HUES6 (cell line): ENCODE measurements at regions not wholly inside any gene's neighbourhood (a gene's known extent, or its start where the extent isn't known, plus 50 kb on each side); places are given as distances from the start of the nearest gene placed in this dataset.

Experiments used
- H3K27ac ChIP-seq: 2 replicates; pipeline ENCODE4 v1.7.0; 2013; ENCODE audit warnings: low read depth, mild to moderate bottlenecking, low read length, inconsistent platforms
- H3K27me3 ChIP-seq: 2 replicates; pipeline ENCODE4 v1.6.1; 2013; ENCODE audit warnings: low read length; ENCODE audit not compliant: control insufficient read depth, insufficient read depth
- H3K36me3 ChIP-seq: 2 replicates; pipeline ENCODE4 v1.6.1; 2013; ENCODE audit warnings: low read length; ENCODE audit not compliant: control insufficient read depth, insufficient read depth
- H3K4me1 ChIP-seq: 2 replicates; pipeline ENCODE4 v1.6.1; 2013; ENCODE audit warnings: low read length; ENCODE audit not compliant: control insufficient read depth, insufficient read depth
- H3K4me3 ChIP-seq: 2 replicates; pipeline ENCODE4 v1.5.1; 2013; ENCODE audit warnings: low read depth, low read length
- H3K9ac ChIP-seq: one replicate; pipeline ENCODE4 v1.6.1; 2013; ENCODE audit warnings: mild to moderate bottlenecking, low read length
- H3K9me3 ChIP-seq: 2 replicates; pipeline ENCODE4 v1.6.1; 2013; ENCODE audit warnings: low read depth, low read length; ENCODE audit not compliant: control insufficient read depth, insufficient read depth

DNA sequence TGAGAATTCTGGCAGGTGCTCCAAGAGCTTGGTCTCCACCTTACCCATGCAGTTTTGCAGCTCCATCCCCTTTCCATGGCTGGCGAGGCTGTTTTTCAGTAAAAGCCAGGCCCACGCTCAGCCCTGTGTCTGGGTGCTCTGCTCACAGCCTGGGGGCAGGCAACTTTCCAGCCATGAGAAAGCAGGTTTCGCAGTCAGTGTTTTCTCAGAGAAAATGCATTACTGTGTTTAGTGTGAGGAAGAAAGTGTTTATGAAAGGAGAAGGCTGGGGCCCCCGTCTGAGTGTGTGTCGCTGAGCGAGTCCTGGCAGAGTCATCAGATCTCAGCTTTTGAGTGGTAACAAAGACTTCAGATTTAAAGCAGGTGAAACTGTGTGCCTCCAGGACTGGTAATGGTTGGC lies 248.1 kb downstream of the IRX1 start:
- Histone ChIP-seq H3K27me3 (no peaks in the 10 kb centered on the region), H3K9me3 (peaks cover 16% of the 10 kb centered on the region), H3K36me3 (no peaks in the 10 kb centered on the region), H3K4me3 (no peak overlapping the region), H3K27ac (no peak overlapping the region), H3K9ac (no peak overlapping the region), H3K4me1 (no peaks in the 10 kb centered on the region)

DNA sequence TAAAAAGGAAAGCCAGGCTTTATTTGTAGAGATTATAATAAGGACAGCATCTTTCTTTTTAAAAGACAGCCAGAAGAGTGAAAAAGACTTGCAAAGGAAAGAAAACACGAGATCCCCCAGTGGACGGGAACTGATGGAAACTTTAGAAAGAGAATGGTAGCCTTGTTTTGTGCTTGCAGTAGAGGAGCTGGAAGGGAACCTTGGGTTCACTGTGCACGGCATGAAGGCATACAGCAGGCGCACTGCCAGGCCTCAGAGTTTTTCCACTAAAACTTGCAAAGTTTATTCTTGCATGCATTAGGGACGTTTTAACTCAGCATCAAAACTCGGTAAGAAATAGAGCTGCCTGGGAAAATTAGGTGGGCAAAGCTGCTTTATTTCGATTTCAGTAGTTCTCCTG lies 248.6 kb downstream of the IRX1 start:
- H3K4me3 ChIP-seq = no peak overlapping the region

DNA sequence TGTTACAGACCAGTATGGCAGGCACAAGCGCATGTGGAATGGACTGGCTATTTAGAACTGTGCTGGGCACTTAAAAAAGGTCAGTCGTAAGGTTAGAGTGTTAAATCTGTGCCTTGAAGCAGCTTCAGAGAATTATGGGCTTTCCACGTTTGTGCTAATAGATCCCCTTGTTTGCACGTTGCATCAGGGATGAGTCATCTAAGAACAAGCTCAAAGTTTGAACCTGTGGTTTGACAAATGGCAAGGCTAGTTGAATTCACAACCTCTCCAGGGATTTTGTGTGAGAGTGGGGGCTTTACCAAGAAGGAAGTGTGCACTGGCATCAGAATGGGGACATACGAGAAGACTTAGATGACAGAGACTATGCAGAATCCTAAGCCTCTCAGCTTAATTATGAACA lies 249.6 kb downstream of the IRX1 start:
- no peak overlapping the region for H3K27ac ChIP-seq
- H3K9me3 ChIP-seq = peaks cover 16% of the 10 kb centered on the region
- H3K36me3 ChIP-seq = no peaks in the 10 kb centered on the region
- no peak overlapping the region for H3K4me3 ChIP-seq
- H3K27me3 ChIP-seq = no peaks in the 10 kb centered on the region
- no peaks in the 10 kb centered on the region for H3K4me1 ChIP-seq
- no peak overlapping the region for H3K9ac ChIP-seq

More for the DNA sequence above, 248.6 kb downstream of the IRX1 start:
- Histone ChIP-seq H3K9me3 (peaks cover 16% of the 10 kb centered on the region), H3K36me3 (no peaks in the 10 kb centered on the region), H3K27me3 (no peaks in the 10 kb centered on the region), H3K27ac (no peak overlapping the region), H3K9ac (no peak overlapping the region), H3K4me1 (no peaks in the 10 kb centered on the region)

DNA sequence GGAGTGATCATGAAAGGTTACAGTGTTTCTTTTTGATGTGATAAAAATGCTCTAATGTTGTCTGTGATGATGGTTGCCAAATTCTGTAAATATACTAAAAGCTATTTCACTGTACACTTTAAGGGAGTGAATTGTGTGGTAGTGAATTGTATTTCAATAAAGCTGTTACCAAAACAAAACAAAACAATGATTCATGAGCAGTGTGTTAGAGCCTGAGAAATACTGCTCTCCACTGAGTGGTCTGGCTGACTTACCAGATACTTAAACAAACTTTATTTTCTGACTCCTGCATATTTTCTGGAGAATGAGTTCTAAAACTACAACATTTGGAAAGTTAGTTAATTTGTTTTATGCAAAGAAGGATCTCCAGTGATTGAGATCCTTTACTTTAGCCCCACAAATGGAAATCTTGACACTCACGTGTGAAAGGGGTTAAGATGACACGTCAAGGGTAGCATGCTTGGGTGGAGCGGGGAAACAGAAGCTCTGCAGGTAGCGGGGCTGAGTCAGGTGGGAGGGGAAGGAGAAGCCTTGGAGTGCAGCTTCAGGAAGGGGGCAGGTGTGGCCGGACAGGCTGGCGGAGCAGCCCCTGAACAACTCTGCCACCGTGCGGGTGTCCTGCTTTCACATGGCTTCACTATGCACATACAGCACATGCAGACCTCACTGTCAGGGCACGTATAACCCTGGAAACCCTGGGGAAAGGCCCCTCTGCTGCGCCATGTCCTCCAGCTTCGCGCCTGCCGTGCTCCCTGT lies 256.7 kb downstream of the IRX1 start:
- H3K4me3 ChIP-seq = no peak overlapping the region
- no peak overlapping the region for H3K9ac ChIP-seq
- H3K36me3 ChIP-seq = no peaks in the 10 kb centered on the region
- H3K27me3 ChIP-seq = no peaks in the 10 kb centered on the region
- no peak overlapping the region for H3K27ac ChIP-seq
- H3K4me1 ChIP-seq = no peaks in the 10 kb centered on the region
- H3K9me3 ChIP-seq = no peaks in the 10 kb centered on the region

DNA sequence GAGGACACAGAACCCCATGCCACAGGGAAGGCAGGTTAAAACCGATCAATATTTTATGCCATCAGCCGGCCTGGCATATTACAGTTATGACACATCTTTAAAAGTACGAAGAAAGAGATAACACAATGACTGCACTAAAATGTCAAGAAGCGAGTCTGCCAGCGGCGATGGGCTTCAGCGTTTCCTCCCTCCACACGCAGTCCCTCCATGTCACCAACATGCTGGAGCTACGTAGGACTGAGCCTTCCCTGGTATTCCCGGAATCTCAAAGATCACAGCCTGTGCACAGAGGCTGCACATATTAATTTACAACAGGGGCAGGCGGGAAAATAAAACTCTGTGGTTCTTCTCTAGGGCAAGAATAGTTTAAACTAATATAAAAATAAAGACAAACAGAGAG lies 257.7 kb downstream of the IRX1 start:
- Histone ChIP-seq H3K9ac (no peak overlapping the region), H3K4me1 (no peaks in the 10 kb centered on the region), H3K36me3 (no peaks in the 10 kb centered on the region), H3K27me3 (no peaks in the 10 kb centered on the region), H3K9me3 (no peaks in the 10 kb centered on the region), H3K4me3 (no peak overlapping the region), H3K27ac (no peak overlapping the region)

DNA sequence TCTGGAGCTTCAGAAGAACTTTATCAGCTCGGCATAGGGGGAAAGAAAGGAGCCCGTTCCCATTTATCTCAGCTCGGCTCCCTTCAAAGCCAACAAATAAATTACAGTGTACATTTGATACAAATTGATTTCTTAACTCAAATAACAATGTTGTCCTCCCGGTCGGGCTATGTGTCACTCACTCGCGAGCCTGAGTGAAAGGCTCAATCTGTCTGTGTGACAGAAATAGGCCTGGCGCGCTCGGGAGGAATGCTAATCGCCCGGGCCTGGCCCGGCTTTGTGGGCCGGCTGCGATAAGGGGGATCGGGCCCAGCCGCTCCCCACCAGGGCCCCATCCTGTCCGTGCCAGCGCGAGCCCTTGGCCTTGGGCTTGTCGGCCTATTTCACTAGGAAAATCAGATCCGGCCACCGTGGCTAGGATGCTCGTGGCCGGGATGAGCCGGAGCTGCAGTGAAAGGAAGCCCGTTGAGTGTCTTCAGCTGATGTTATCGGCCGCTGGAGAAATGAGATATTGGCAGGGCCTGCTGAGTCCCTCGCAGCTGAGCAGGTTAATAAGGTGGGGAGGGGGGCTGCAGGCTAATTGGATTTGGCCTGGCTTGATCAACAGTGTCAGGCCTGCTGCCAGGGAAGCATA lies 258.7 kb downstream of the IRX1 start:
- Histone ChIP-seq H3K27ac (no peak overlapping the region), H3K9me3 (no peaks in the 10 kb centered on the region), H3K4me3 (no peak overlapping the region), H3K9ac (no peak overlapping the region), H3K27me3 (no peaks in the 10 kb centered on the region), H3K4me1 (no peaks in the 10 kb centered on the region), H3K36me3 (no peaks in the 10 kb centered on the region)

DNA sequence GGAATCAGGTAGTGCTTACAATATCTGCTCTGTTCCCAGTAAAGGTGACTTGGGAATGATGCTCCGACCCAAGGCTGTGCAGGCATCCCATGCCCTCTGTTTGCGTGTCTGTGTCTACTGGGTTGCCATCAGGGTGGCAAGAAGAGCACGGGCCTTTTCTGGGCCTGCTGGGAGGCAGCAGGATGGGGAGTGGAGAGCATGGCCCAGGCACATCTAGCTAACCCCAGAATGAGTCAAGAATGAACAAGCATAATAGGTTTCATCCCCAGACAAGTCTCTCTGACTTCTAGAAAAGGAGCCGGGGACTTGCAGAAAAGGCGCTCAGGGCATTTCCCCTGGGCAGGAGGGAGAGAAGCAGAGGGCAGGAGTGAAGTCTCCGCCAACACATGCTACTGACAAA lies 260.4 kb downstream of the IRX1 start:
- Histone ChIP-seq H3K36me3 (no peaks in the 10 kb centered on the region), H3K9me3 (no peaks in the 10 kb centered on the region), H3K4me1 (no peaks in the 10 kb centered on the region), H3K27ac (no peak overlapping the region), H3K4me3 (no peak overlapping the region), H3K9ac (no peak overlapping the region), H3K27me3 (no peaks in the 10 kb centered on the region)

DNA sequence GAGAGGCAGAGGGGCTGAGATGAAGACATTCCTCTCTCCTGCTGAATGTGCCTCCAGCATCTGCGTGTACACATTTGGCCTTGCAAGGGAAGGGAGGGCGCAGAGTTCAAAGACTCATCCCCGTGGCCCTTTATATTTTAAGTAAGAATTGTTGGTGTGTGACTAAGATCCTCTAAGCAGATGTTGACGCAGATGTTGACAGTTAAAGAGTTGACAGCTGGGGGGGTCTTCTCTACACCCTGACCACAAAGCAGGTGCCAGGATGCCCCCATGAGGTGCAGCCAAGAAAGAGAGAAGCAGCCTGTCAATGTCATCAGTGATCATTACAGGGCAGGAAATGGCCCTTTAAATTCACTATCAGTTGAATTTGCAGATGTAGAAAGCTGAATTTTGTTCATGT lies 262.9 kb downstream of the IRX1 start:
- Histone ChIP-seq H3K4me3 (no peak overlapping the region), H3K4me1 (no peaks in the 10 kb centered on the region), H3K36me3 (no peaks in the 10 kb centered on the region), H3K9ac (no peak overlapping the region), H3K27ac (no peak overlapping the region), H3K27me3 (no peaks in the 10 kb centered on the region), H3K9me3 (no peaks in the 10 kb centered on the region)

DNA sequence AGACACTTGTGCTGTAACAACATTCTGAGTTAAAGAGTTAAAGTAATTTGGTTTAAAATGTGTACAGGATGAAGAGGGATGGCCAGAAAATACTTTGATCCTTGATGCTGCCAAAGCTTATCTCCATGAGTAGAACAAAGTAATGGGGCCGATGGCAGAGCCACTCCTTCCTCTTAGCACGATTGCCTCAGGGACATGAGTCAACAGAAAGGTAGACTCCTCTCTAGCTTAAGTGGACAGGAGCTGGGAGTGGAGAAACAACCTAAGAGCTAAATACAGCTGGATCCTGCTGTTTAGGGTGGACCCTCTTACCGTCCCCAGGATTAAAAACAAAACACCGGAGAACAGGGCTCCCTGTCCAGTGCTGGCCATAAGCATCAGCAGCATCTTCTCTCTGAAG lies 267.3 kb downstream of the IRX1 start:
- Histone ChIP-seq H3K4me1 (no peaks in the 10 kb centered on the region), H3K27ac (no peak overlapping the region), H3K4me3 (no peak overlapping the region), H3K9me3 (no peaks in the 10 kb centered on the region), H3K36me3 (no peaks in the 10 kb centered on the region), H3K9ac (no peak overlapping the region), H3K27me3 (no peaks in the 10 kb centered on the region)

DNA sequence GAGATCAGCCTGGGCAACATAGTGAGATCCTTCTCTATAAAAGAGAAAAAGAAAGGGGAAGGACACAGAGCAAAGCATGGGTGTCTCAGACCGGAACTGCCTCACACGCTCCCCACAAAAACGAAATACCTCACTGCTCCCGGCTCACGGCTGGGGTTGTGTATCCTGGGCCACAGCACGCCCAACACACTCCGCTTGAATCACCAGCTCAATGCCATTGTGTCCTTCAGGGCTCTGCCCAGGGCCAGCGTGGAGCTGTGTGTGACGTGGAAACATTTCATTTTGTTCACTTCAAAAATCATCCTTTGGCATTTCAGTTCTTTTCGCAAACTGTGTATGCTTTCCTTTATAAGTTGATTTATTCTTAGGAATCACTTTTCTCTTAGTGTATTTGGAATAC lies 279.5 kb downstream of the IRX1 start:
- Histone ChIP-seq H3K9me3 (peaks cover 16% of the 10 kb centered on the region), H3K36me3 (no peaks in the 10 kb centered on the region), H3K27ac (no peak overlapping the region), H3K4me3 (no peak overlapping the region), H3K27me3 (no peaks in the 10 kb centered on the region), H3K9ac (no peak overlapping the region), H3K4me1 (0 out of 2 replicates have a peak, but pooled peaks cover 6% of the 10 kb centered on the region)

DNA sequence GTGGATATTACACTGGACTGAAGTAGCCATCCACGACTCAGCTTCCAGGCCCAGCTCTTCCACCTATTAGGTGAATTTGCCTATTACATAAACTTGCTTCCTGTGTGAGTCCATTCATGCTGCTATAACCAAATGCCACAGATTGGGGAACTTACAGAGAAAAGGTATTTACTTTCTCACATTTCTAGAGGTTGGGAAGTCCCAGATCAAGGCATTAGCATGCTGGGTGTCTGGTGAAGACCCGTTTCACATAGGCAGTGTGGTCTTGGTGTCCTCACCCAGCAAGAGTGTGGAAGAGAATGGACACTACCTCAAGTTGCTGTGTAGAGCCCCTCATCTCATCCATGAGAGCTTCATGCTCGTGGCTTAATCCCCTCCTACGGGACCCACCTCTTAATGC lies 282.6 kb downstream of the IRX1 start:
- no peak overlapping the region for H3K4me3 ChIP-seq
- no peak overlapping the region for H3K27ac ChIP-seq
- H3K9ac ChIP-seq = no peak overlapping the region
- no peaks in the 10 kb centered on the region for H3K4me1 ChIP-seq
- H3K27me3 ChIP-seq = no peaks in the 10 kb centered on the region
- H3K9me3 ChIP-seq = peaks cover 6% of the 10 kb centered on the region
- H3K36me3 ChIP-seq = no peaks in the 10 kb centered on the region
